ENCODE measurements at regions not wholly inside any gene's neighbourhood (a gene's known extent, or its start where the extent isn't known, plus 50 kb on each side); places are given as distances from the start of the nearest gene placed in this dataset.
A peak's percentile ranks its signal among the peaks of the same experiment; 100 is the strongest.

DNA sequence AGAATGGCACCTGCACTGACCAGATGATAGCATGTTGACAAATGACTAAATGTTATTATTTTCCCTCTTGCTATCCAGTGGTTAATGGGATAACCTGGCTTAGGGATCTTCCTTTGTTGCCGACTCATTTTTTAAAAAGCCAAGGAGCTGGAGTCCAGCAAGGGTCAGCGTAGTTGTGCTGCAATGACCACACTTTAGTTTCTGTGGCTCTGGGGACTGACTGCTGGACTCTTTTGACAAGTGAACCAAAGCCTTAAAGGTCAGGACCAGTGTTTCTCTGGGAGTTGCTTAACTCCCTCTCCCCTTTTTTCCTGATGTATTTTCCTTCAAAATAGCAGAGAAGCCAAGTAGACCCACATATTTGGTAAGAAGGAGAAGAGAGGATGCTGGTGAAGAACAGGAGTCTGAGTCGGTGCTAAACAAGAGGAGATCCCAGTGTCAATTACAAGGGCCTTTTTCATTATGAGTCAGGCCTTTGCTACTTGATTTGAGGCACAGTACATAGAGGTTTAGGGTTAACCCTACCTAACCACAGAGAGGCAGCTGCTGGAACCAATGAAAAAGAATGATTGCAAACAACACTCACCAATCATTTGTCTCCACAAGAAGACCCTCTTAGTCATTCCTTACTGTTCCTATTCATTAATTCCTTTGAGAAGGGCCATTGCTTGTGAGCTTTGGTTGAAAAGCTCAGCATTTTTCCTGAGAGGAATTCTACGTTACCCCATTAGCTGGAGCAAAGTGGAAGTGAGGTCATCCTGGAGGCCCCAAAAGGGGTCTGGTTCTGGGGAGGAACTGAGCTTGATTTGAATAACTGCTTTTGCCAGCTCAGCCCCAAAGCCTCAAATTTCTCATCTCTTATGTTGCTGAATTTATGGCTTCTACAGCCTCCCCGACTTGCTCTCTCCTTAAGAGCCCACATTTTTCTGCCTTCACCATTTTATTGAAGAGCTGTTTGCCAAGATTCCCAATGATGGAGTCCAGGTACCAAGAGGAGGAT, 137.6 kb upstream of the HNMT start:
- no peak for DNase-seq (ENCODE audit: low spot score)

DNA sequence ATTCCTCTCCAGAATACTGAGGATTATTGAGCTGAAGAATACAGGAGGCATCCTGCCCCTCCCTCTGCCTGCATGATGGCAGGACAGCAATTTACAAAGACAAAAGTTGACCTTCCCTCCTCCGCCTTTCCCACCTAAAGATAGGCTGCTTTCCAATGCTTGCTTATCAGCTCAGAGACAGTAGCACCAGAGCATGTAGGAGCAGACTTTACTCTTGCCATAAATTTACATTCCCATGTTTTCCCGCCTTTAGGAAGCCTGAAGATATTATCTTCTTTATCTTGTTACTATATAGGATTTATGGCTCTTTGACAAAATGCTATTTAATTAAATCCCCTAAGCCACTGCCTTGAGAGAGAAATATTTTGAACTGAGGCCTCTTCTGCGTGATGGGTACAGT, 135.6 kb upstream of the HNMT start:
- no peak for DNase-seq (ENCODE audit: low spot score)

DNA sequence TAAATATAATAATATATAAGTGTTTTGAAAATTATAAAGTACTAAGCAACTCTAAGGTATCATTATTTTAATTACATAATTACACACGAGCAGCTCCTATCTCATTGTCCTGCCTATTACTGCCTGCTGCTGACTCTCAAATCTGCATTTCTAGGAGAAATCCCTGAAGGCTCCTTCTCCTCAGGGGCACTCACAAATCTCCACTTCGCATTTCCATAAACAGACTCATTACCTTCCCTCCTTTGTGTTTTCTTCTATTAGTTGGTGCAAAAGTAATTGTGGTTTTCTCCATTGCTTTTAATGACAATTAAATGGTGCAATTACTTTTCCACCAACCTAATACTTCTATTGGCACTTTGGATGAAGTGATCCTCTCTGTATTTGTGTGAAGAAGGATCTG, 135.0 kb upstream of the HNMT start:
- DNase-seq (ENCODE audit: low spot score), result no peak

GRCh38 chr2:137834760-137835379, 129.4 kb upstream of the HNMT start:
- no peak for DNase-seq (ENCODE audit: low spot score)

- DNase-seq (ENCODE audit: low spot score), result no peak
Observed at GRCh38 chr2:137836671-137837070, 127.6 kb upstream of the HNMT start.

GRCh38 chr2:137837830-137838229, 126.4 kb upstream of the HNMT start:
- no peak for DNase-seq (ENCODE audit: low spot score)

DNA sequence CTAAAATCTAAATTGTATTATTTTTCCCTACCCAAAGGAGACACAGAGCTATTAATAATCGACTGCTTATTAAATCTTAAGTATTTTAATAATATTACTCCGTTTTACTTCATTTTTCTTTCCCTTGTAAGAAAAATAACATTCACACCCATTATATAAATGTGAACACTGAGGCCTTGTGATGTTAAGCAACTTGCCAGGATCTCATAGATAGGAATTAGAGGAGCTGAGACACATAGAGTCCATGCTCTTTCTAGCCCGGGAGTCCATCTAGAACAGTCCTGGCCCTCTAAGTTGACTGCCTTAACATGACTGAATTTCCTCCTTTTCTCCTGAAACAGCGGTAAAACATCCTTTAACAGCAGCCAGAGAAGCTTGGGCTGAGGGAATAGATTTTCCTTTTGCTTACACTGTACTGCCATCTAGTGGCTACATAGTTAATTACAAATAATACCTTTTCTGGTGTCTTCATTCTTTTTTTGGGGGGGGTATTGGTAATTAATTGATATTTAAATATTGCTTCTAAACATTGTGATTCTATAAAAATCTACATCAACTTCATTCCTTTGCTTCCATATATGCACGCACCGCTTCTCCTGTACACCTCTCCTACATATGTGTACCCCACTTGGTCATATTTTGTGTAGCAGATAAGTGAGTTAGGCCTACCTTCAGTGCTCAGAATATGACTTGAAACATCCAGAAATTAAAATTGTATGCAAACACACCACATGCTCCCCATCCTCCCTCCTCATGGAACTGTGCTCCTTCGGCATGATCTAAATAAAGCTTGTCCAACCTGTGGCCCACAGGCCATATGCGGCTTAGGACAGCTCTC, 125.8 kb upstream of the HNMT start:
- DNase-seq (ENCODE audit: low spot score), result peak; percentile 55

DNA sequence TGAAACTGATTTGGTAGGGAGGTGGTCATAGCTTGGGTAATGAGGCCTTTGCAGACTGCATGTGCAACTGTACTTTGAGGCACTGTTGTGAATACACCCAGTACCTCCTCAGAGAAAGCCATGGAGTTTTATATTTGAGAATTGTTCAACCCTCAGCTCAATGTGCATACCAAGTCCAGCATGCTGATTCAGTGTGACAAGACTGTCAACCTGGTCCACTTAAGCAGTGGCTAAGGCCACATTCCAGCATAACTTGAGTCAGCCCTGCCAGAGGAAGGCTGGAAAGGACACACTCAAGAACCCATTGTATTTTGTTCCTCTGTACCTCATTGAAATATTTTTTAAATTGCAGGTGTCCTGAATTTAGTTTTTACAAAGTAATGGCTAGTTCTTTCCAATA, 121.8 kb upstream of the HNMT start:
- DNase-seq (ENCODE audit: low spot score), result no peak

GRCh38 chr2:137842952-137843351, 121.3 kb upstream of the HNMT start:
- DNase-seq (ENCODE audit: low spot score), result no peak

- DNase-seq (ENCODE audit: low spot score), result no peak
Observed at GRCh38 chr2:137845422-137845821, 118.9 kb upstream of the HNMT start.

- DNase-seq (ENCODE audit: low spot score), result no peak
Observed at GRCh38 chr2:137846993-137847392, 117.3 kb upstream of the HNMT start.

DNA sequence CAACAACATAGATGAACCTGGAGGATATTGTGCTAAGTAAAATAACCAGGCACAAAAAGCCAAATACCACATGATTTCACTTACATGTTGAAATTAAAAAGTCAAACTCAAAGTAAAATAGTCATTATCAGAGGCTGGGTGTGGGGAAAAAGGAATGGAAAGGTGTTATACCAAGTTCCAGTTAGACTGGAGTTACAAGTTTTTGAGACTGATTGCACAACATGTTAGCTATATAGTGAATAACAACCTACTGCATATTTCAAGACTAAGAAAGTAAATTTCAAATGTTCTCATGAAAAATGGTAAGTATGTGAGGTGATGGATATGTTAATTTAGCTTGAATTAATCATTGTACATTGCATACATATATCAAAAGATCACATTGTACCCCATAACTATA, 116.8 kb upstream of the HNMT start:
- DNase-seq (ENCODE audit: low spot score), result no peak

DNA sequence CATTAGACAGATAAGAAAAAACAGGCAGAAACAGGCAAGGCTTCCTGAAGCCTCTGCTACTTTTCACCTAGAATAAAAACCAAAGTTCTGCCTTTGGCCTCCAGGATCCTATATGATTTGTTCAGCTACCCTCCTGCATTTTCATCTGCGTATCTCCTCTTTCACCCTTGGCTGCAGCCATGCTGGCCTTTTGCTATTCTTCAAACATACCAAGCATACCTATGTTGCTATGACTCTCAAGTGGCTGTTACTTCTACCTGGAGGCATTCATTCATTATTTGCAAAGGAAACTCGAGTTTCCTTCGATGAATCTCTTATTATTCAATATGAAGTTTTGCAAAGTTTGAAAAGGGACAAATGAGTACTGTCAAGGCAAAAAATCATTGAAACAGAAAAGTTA, 106.4 kb upstream of the HNMT start:
- DNase-seq (ENCODE audit: low spot score), result no peak

DNA sequence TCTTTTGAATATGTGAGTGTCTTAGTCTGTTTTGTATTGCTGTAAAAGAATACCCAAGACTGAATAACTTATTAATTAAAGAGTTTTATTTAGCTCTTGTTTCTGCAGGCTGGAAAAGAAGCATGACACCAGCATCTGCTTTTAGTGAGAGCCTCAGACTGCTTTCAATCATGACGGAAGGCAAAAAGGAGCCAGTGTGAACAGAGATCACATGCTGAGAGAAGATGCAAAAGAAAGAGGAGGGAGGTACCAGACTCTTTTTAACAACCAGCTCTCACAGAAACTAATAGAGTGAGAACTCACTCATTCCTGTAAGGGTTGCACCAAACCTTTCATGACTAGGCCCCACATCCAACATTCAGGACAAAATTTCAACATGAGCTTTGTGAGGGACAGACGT, 101.6 kb upstream of the HNMT start:
- DNase-seq (ENCODE audit: low spot score), result no peak

DNA sequence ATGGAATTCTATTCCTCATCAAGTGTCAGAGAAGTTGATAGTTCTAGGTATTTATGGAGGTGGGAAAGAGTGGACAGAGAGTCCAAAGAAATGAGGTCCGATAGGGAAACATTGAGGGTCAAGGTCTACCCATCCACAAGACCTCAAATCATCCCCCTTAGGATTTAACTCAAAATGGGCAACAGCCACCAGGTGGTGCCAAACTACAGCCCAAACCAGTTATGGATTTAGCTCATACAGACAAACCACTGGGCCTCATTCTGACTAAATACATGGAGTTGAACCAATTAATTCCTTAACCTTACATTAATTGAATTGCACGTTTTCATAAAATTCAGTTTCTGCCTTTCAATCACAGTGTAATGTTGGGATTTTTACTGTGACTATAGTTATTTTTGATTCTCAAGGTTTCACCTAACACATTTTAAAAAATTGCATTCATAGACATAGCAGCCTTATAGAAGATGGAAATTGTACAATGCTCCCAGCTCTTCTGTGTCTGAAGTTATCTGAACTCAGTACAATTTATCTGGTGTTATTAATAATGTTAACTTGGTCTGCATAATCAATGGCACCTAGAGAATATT, 98.2 kb upstream of the HNMT start:
- peak; percentile 69 for DNase-seq (ENCODE audit: low spot score)

- DNase-seq (ENCODE audit: low spot score), result no peak
Observed at GRCh38 chr2:137870682-137871081, 93.6 kb upstream of the HNMT start.

GRCh38 chr2:137872577-137872976, 91.7 kb upstream of the HNMT start:
- DNase-seq (ENCODE audit: low spot score), result no peak

GRCh38 chr2:137873536-137874244, 90.6 kb upstream of the HNMT start:
- no peak for DNase-seq (ENCODE audit: low spot score)

- DNase-seq (ENCODE audit: low spot score), result no peak
Observed at GRCh38 chr2:137879121-137879520, 85.2 kb upstream of the HNMT start.

- DNase-seq (ENCODE audit: low spot score), result no peak
Observed at GRCh38 chr2:137881711-137882110, 82.6 kb upstream of the HNMT start.

DNA sequence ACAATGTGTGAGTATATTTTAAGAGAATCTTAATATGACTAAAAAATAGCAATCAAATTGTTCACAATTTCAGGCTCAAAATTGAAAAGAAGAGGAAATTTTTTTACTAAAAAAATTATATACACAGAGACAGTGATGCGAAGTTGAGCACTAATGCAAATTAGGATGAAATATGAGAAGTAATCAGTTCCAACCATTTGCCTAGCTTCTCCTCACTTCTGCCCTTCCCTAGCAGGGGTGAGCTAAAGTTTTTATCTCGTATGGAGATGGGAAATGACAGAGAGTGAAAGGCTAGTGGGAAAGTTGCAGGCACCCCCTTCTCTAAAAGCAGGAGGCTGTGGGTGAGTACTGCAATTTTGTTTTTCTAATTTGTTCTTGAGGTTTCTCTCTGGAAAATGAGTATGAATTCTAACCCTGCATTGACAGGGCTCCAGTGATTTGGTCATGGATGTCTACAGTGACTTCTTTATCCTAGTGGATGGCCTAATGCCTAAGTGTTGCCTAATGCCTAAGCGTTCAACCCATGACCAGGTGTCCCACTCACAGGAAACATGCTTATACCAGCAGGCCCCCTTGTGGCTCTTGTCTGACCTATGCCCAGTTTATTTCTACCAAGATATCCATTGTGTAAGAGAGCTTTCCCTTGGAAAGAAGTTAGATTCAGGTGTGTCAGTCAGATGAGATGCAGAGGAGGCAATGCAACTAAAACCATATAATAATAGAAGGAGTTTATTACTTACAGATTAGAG, 78.0 kb upstream of the HNMT start:
- DNase-seq (ENCODE audit: low spot score), result peak; percentile 11
